K562 (cell line): ENCODE measurements at regions not wholly inside any gene's neighbourhood (a gene's known extent, or its start where the extent isn't known, plus 50 kb on each side); places are given as distances from the start of the nearest gene placed in this dataset.

Experiments
- ATAC-seq: fragments of 200-7000 bp; cut with Tn5 transposase; 3 replicates; pipeline ENCODE4 v1.9.1; 2020; ENCODE audit warnings: moderate library complexity
- BruUV-seq: library from RNA; stranded (reverse); fragments of 400-500 nt; replicated peaks from 2 replicates; lab custom pipeline; 2021; lab: Mats Ljungman, UMichigan
- CTCF ChIA-PET: fragments of 300-600 bp; formaldehyde crosslinking; extraction: SDS; loops from one replicate; lab custom pipeline; 2021; ENCODE audit warnings: low intra/inter-chr PET ratio; lab: Yijun Ruan, JAX
- POLR2A ChIA-PET: fragments of 300-600, 350-650 bp; sonication (Branson Sonifier 250); formaldehyde crosslinking; extraction: SDS; loops from one replicate; lab custom pipeline; 2021; ENCODE audit warnings: antibody characterized with exemption, inconsistent platforms; lab: Yijun Ruan, JAX
- DNase-seq, 4 experiments: peaks; one replicate each; pipeline versions ENCODE4 v3.0.0 to v3.0.0-alpha.2; 2011 to 2018; ENCODE audit warnings: low spot score in 3 of 4, mixed read lengths in 3 of 4; ENCODE audit errors: extremely low read depth in 1 of 4
- FAIRE-seq: peaks from 2 replicates; lab custom pipeline; 2011; peaks lifted over from hg19 to GRCh38; lab: Jason Lieb, UNC
- H2AFZ ChIP-seq: 2 replicates; pipeline ENCODE4 v1.6.0; 2011; ENCODE audit warnings: low read depth, low read length, control low read depth, inconsistent platforms
- H3K27ac ChIP-seq: fragments of 200-600 bp; 3 replicates; pipeline ENCODE4 v1.8.0; 2011; ENCODE audit warnings: low read depth, mild to moderate bottlenecking, control low read depth, inconsistent platforms, low read length, moderate library complexity, mixed read lengths; ENCODE audit errors: extremely low read depth
- H3K27me3 ChIP-seq, 2 experiments: fragments of 300-600 bp in 1 of 2; 2 replicates in 1 of 2; 3 replicates in 1 of 2; pipeline versions ENCODE4 v1.6.0 to v1.8.0; 2011; ENCODE audit warnings: inconsistent platforms in 2 of 2, low read length in 2 of 2, mild to moderate bottlenecking in 1 of 2, mixed read lengths in 1 of 2, moderate library complexity in 1 of 2; ENCODE audit not compliant: control insufficient read depth in 2 of 2, insufficient read depth in 2 of 2
- H3K36me3 ChIP-seq: fragments of 300-600 bp; 3 replicates; pipeline ENCODE4 v1.8.0; 2011; ENCODE audit warnings: mild to moderate bottlenecking, low read length, inconsistent platforms; ENCODE audit not compliant: control insufficient read depth, insufficient read depth
- H3K4me1 ChIP-seq, 2 experiments: fragments of 200-600 bp in 1 of 2; replicated peaks in 1 of 2; 2 replicates in 1 of 2; 3 replicates in 1 of 2; pipeline versions ENCODE4 v1.5.1 to v1.8.0; 2011; ENCODE audit warnings: inconsistent platforms in 2 of 2, low read length in 2 of 2, mild to moderate bottlenecking in 1 of 2, mixed read lengths in 1 of 2, moderate library complexity in 1 of 2; ENCODE audit not compliant: control insufficient read depth in 2 of 2, insufficient read depth in 2 of 2
- H3K4me2 ChIP-seq: 2 replicates; pipeline ENCODE4 v1.6.1; 2011; ENCODE audit warnings: low read length, control low read depth, inconsistent platforms, mixed read lengths; ENCODE audit not compliant: insufficient read depth
- H3K4me3 ChIP-seq: fragments of 200-600 bp; sonication (generic), shearing (Covaris generic); 2 replicates; pipeline ENCODE4 v1.5.1; 2016; ENCODE audit warnings: control low read depth, inconsistent platforms
- H3K79me2 ChIP-seq: fragments of 200-600 bp; 3 replicates; pipeline ENCODE4 v1.8.0; 2011; ENCODE audit warnings: low read length, inconsistent platforms; ENCODE audit not compliant: control insufficient read depth, insufficient read depth
- H3K9ac ChIP-seq, 2 experiments: 2 replicates each; pipeline versions ENCODE4 v1.6.0 to v1.6.1; 2011; ENCODE audit warnings: low read depth in 2 of 2, low read length in 2 of 2, control low read depth in 1 of 2, inconsistent platforms in 1 of 2, mild to moderate bottlenecking in 1 of 2, mixed read lengths in 1 of 2; ENCODE audit not compliant: insufficient read depth in 1 of 2
- H3K9me1 ChIP-seq: one replicate; pipeline ENCODE4 v1.6.0; 2011; ENCODE audit warnings: inconsistent platforms, mild to moderate bottlenecking, low read length, moderate library complexity; ENCODE audit not compliant: control insufficient read depth, insufficient read depth
- H3K9me3 ChIP-seq: replicated peaks from 2 replicates; pipeline ENCODE4 v1.5.1; 2011; ENCODE audit warnings: low read depth, low read length, inconsistent platforms; ENCODE audit not compliant: control insufficient read depth, insufficient read depth
- H4K20me1 ChIP-seq: replicated peaks from 2 replicates; pipeline ENCODE4 v1.6.1; 2011; ENCODE audit warnings: low read length, inconsistent platforms, mixed read lengths; ENCODE audit not compliant: control insufficient read depth, insufficient read depth
- ARID1B ChIP-seq: fragments of 450-650 bp; IDR thresholded peaks from 2 replicates; pipeline ENCODE4 v1.6.1; 2016; ENCODE audit warnings: antibody characterized with exemption, mild to moderate bottlenecking, inconsistent platforms
- ATF3 ChIP-seq, 2 experiments: fragments of 450-650 bp in 1 of 2; sonication (generic) in 1 of 2; formaldehyde crosslinking in 1 of 2; IDR thresholded peaks in 1 of 2; conservative IDR thresholded peaks in 1 of 2; 2 replicates each; pipeline versions ENCODE4 v1.6.1 to v1.8.1; 2016 to 2023; ENCODE audit warnings: mild to moderate bottlenecking in 2 of 2, moderate library complexity in 2 of 2, inconsistent platforms in 1 of 2, missing genetic modification reagents in 1 of 2
- ELF4 ChIP-seq: fragments of 450-650 bp; formaldehyde crosslinking; IDR thresholded peaks from 2 replicates; pipeline ENCODE4 v1.4.0; 2022; ENCODE audit warnings: missing genetic modification characterization
- HEY1 ChIP-seq: fragments of 250-450 bp; sonication (Bioruptor Pico); IDR thresholded peaks from 2 replicates; pipeline ENCODE4 v1.5.0; 2020; ENCODE audit warnings: mild to moderate bottlenecking, moderate library complexity, borderline replicate concordance
- HMGN3 ChIP-seq: IDR thresholded peaks from 2 replicates; pipeline ENCODE4 v1.6.1; 2011; ENCODE audit warnings: borderline replicate concordance, low read depth, mild to moderate bottlenecking, mixed read lengths, low read length; ENCODE audit not compliant: insufficient read length; ENCODE audit errors: extremely low read depth
- SRSF1 ChIP-seq: fragments of 200-400 bp; formaldehyde crosslinking; IDR thresholded peaks from 2 replicates; pipeline ENCODE4 v1.6.1; 2017; ENCODE audit warnings: mild to moderate bottlenecking, low read depth, low read length, moderate library complexity
- ZMIZ1 ChIP-seq, 2 experiments: fragments of 150-350 bp in 1 of 2; IDR thresholded peaks; 2 replicates each; pipeline ENCODE4 v1.6.1; 2012 to 2016; ENCODE audit warnings: low read depth in 2 of 2, low read length in 2 of 2, mild to moderate bottlenecking in 1 of 2, moderate library complexity in 1 of 2
- ZNF551 ChIP-seq: fragments of 250-450 bp; sonication (Bioruptor Pico); IDR thresholded peaks from 2 replicates; pipeline ENCODE4 v1.5.0; 2021; ENCODE audit warnings: mild to moderate bottlenecking, moderate library complexity
- ZNF589 ChIP-seq: fragments of 200-800 bp; sonication (Bioruptor generic); IDR thresholded peaks from 2 replicates; pipeline ENCODE4 v1.6.1; 2016; ENCODE audit warnings: low read depth, missing genetic modification characterization, missing compliant biosample characterization
- WGBS: fragments of 100-300 bp; shearing (Covaris generic); methylation state at CpG from one replicate; pipeline ENCODE4 v1.1.6; 2016; ENCODE audit warnings: low coverage, mixed read lengths; ENCODE audit not compliant: insufficient coverage; ENCODE audit errors: missing lambda C conversion rate; 5-methylcytosine and 5-hydroxymethylcytosine counted together
- in situ Hi-C: fragments of 300-500 bp; cut with MboI; formaldehyde crosslinking; loops from 4 replicates; pipeline ENCODE4 v1.15.0; 2018; ENCODE audit warnings: inconsistent platforms, mixed read lengths
- intact Hi-C: fragments of 100-400 bp; cut with micrococcal nuclease; formaldehyde crosslinking; loops from 2 replicates; pipeline ENCODE4 v1.14.2; 2022
- TF ChIP-seq, protein P1 (sequence below): sonication (generic); formaldehyde crosslinking; IDR thresholded peaks from 2 replicates; pipeline ENCODE4 v1.8.0; 2022; ENCODE audit warnings: mild to moderate bottlenecking, missing genetic modification reagents

DNA sequence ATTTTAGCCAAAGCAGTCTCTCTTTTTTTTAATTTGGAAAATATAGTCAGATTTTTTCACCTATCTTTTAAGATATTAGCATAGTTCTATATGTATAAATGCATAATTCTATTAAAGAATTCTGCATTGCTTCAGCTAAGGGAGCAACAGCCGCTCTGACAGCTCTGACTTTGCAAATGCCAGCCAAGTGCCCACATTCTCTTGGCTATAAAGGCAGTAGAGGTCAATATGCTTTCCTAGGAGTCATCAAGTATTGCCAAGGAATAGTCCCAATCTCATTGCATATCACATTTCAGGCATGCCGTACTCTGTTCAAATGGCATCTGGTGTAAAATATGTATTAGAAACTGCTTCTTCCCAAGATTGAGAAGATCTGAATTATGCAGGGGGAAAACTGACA lies 161.4 kb downstream of the RPLP1 start:
- in situ Hi-C loops = no loop called here
- POLR2A ChIA-PET = no interaction called here
- CTCF ChIA-PET = no interaction called here
- no peak for TF ChIP-seq HEY1 (CRISPR knock-in tag)
- TF ChIP-seq, all 486 proteins: peak for 0
- 0% methylated on average over 2 of the region's 2 CpGs for WGBS
- no peaks in the 10 kb centered on the region for H3K4me1 ChIP-seq
- no peak overlapping the region for H2AFZ ChIP-seq
- no peak overlapping the region for H3K4me3 ChIP-seq
- no peaks in the 10 kb centered on the region for H3K9me1 ChIP-seq
- intact Hi-C loops = no loop called here
- DNase-seq = no peak
- no peak for ATAC-seq
- H3K9ac ChIP-seq = no peak overlapping the region
- H3K27me3 ChIP-seq = peaks cover 0 to 3% of the 10 kb centered on the region in 2 experiments; a peak in 2 of 5 replicates
- BruUV-seq = no TSS peak
- no peaks in the 10 kb centered on the region for H3K79me2 ChIP-seq
- H4K20me1 ChIP-seq = 0 out of 2 replicates have a peak, but pooled peaks cover 4% of the 10 kb centered on the region
- no peaks in the 10 kb centered on the region for H3K9me3 ChIP-seq
- FAIRE-seq = no peak
- no peak overlapping the region for H3K4me2 ChIP-seq
- no peaks in the 10 kb centered on the region for H3K36me3 ChIP-seq
- H3K27ac ChIP-seq = no peak overlapping the region

GRCh38 chr15:69615736-69616135 lies 163.1 kb downstream of the RPLP1 start:
- H3K79me2 ChIP-seq = no peaks in the 10 kb centered on the region
- no peak overlapping the region for H3K4me3 ChIP-seq
- no peaks in the 10 kb centered on the region for H3K9me1 ChIP-seq
- no peaks in the 10 kb centered on the region for H3K9me3 ChIP-seq
- H3K27ac ChIP-seq = no peak overlapping the region
- no peak overlapping the region for H3K9ac ChIP-seq
- H3K36me3 ChIP-seq = no peaks in the 10 kb centered on the region
- WGBS = 2% methylated on average over 5 of the region's 5 CpGs
- H4K20me1 ChIP-seq = 0 out of 2 replicates have a peak, but pooled peaks cover 4% of the 10 kb centered on the region
- H3K27me3 ChIP-seq = peaks cover 0 to 3% of the 10 kb centered on the region in 2 experiments; a peak in 2 of 5 replicates
- no peak for ATAC-seq
- DNase-seq = no peak
- BruUV-seq = no TSS peak
- H3K4me1 ChIP-seq = no peaks in the 10 kb centered on the region
- no peak overlapping the region for H2AFZ ChIP-seq
- no peak for FAIRE-seq
- CTCF ChIA-PET = no interaction called here
- in situ Hi-C loops (no loop called here), intact Hi-C loops (no loop called here)
- POLR2A ChIA-PET = interaction anchor here (0.7 to 1.0 kb wide), 2 partner anchors 43 to 64 kb away, joined by 3 read pairs; no protein-coding TSS in a partner anchor
- H3K4me2 ChIP-seq = no peak overlapping the region
- TF ChIP-seq ZNF551 (CRISPR knock-in tag) = no peak
- TF ChIP-seq ZNF589 (CRISPR knock-in tag) = no peak
- no peak for TF ChIP-seq ZMIZ1 (IDR thresholded peaks at IDR 0.05; ENCODE audit: low read depth in 2 of 2, low read length in 2 of 2)
- TF ChIP-seq ATF3 (IDR thresholded peaks at IDR 0.05) = no peak
- no peak for TF ChIP-seq ATF3 (CRISPR knock-in tag; conservative IDR thresholded peaks at IDR 0.05)
- no peak for TF ChIP-seq ELF4 (CRISPR knock-in tag)
- no peak for TF ChIP-seq HMGN3
- TF ChIP-seq, protein P1, sequence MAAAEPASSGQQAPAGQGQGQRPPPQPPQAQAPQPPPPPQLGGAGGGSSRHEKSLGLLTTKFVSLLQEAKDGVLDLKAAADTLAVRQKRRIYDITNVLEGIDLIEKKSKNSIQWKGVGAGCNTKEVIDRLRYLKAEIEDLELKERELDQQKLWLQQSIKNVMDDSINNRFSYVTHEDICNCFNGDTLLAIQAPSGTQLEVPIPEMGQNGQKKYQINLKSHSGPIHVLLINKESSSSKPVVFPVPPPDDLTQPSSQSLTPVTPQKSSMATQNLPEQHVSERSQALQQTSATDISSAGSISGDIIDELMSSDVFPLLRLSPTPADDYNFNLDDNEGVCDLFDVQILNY (CRISPR knock-in tag) = no peak
- TF ChIP-seq SRSF1 = no peak
- TF ChIP-seq ARID1B = no peak
